HEK293 (cell line): ENCODE measurements at regions not wholly inside any gene's neighbourhood (a gene's known extent, or its start where the extent isn't known, plus 50 kb on each side); places are given as distances from the start of the nearest gene placed in this dataset.

Experiments used
- CTCF ChIP-seq: fragments of 450-650 bp; formaldehyde crosslinking; IDR thresholded peaks from 2 replicates; pipeline ENCODE4 v1.5.1; 2016; ENCODE audit warnings: missing biosample characterization, missing genetic modification characterization
- FEZF1 ChIP-seq: fragments of 450-650 bp; formaldehyde crosslinking; IDR thresholded peaks from 2 replicates; pipeline ENCODE4 v1.5.1; 2016; ENCODE audit warnings: missing biosample characterization, missing genetic modification characterization
- KLF16 ChIP-seq: fragments of 450-650 bp; formaldehyde crosslinking; IDR thresholded peaks from 2 replicates; pipeline ENCODE4 v1.5.1; 2017; ENCODE audit warnings: missing biosample characterization, missing genetic modification characterization
- PRDM2 ChIP-seq: fragments of 450-650 bp; formaldehyde crosslinking; IDR thresholded peaks from 2 replicates; pipeline ENCODE4 v1.5.1; 2016; ENCODE audit warnings: missing biosample characterization, missing genetic modification characterization, borderline replicate concordance
- ZBTB10 ChIP-seq: fragments of 450-650 bp; formaldehyde crosslinking; IDR thresholded peaks from 2 replicates; pipeline ENCODE4 v1.5.1; 2016; ENCODE audit warnings: missing biosample characterization, missing genetic modification characterization
- ZNF138 ChIP-seq: fragments of 450-650 bp; formaldehyde crosslinking; IDR thresholded peaks from 2 replicates; pipeline ENCODE4 v1.5.1; 2016; ENCODE audit warnings: missing biosample characterization, missing genetic modification characterization, borderline replicate concordance
- ZNF16 ChIP-seq: fragments of 450-650 bp; formaldehyde crosslinking; IDR thresholded peaks from 2 replicates; pipeline ENCODE4 v1.5.1; 2016; ENCODE audit warnings: low read depth, missing biosample characterization, missing genetic modification characterization
- ZNF248 ChIP-seq: fragments of 450-650 bp; formaldehyde crosslinking; IDR thresholded peaks from 2 replicates; pipeline ENCODE4 v1.5.1; 2017; ENCODE audit warnings: missing biosample characterization, missing genetic modification characterization
- ZNF626 ChIP-seq: fragments of 450-650 bp; sonication (Bioruptor Pico); formaldehyde crosslinking; IDR thresholded peaks from 2 replicates; pipeline ENCODE4 v1.5.1; 2018; ENCODE audit warnings: missing biosample characterization, missing genetic modification characterization, inconsistent platforms
- ZNF639 ChIP-seq: fragments of 450-650 bp; formaldehyde crosslinking; IDR thresholded peaks from 2 replicates; pipeline ENCODE4 v1.5.1; 2016; ENCODE audit warnings: missing biosample characterization, missing genetic modification characterization

- TF ChIP-seq KLF16 (tag by site-specific recombination) (no peak), ZBTB10 (tag by site-specific recombination) (no peak), CTCF (tag by site-specific recombination) (no peak), ZNF626 (tag by site-specific recombination) (no peak), FEZF1 (no peak), ZNF248 (tag by site-specific recombination) (no peak), ZNF138 (tag by site-specific recombination) (no peak), PRDM2 (tag by site-specific recombination) (no peak), ZNF16 (tag by site-specific recombination) (no peak), ZNF639 (tag by site-specific recombination) (no peak)
Measured at GRCh38 chr16:66065925-66066324, 300.6 kb upstream of the CDH5 start.
